ENCODE measurements at regions not wholly inside any gene's neighbourhood (a gene's known extent, or its start where the extent isn't known, plus 50 kb on each side); places are given as distances from the start of the nearest gene placed in this dataset.

GRCh38 chr5:135683189-135683588 is 104.4 kb upstream of the CXCL14 start:
- Mint-ChIP-seq H3K27ac (no peak overlapping the region), H3K4me3 (no peak overlapping the region), H3K4me1 (ENCODE audit: low read depth) (no peaks in the 10 kb centered on the region), H3K9me3 (peaks cover 29% of the 10 kb centered on the region), H3K27me3 (no peaks in the 10 kb centered on the region), H3K36me3 (ENCODE audit: low read depth) (no peaks in the 10 kb centered on the region)
- intact Hi-C loops (cut with micrococcal nuclease), result no loop called here

- no peaks in the 10 kb centered on the region for H3K36me3 Mint-ChIP-seq (ENCODE audit: low read depth)
- H3K4me3 Mint-ChIP-seq, result no peak overlapping the region
- no peak overlapping the region for H3K27ac Mint-ChIP-seq
- H3K27me3 Mint-ChIP-seq, result no peaks in the 10 kb centered on the region
- H3K9me3 Mint-ChIP-seq, result peaks cover 42% of the 10 kb centered on the region
- H3K4me1 Mint-ChIP-seq (ENCODE audit: low read depth), result no peaks in the 10 kb centered on the region
- intact Hi-C loops (cut with micrococcal nuclease), result no loop called here
Observed at GRCh38 chr5:135680713-135681112, 101.9 kb upstream of the CXCL14 start.

- Mint-ChIP-seq H3K9me3 (peaks cover 42% of the 10 kb centered on the region), H3K36me3 (ENCODE audit: low read depth) (no peaks in the 10 kb centered on the region), H3K4me3 (no peak overlapping the region), H3K4me1 (ENCODE audit: low read depth) (no peaks in the 10 kb centered on the region), H3K27ac (no peak overlapping the region), H3K27me3 (no peaks in the 10 kb centered on the region)
- intact Hi-C loops (cut with micrococcal nuclease), result no loop called here
Observed at GRCh38 chr5:135678640-135679268, 100.0 kb upstream of the CXCL14 start.

- peaks cover 8% of the 10 kb centered on the region for H3K4me1 Mint-ChIP-seq (ENCODE audit: low read depth)
- no peaks in the 10 kb centered on the region for H3K36me3 Mint-ChIP-seq (ENCODE audit: low read depth)
- no peak overlapping the region for H3K4me3 Mint-ChIP-seq
- H3K27ac Mint-ChIP-seq, result no peak overlapping the region
- H3K27me3 Mint-ChIP-seq, result peaks cover 1% of the 10 kb centered on the region
- H3K9me3 Mint-ChIP-seq, result peaks cover under 1% of the 10 kb centered on the region
- intact Hi-C loops (cut with micrococcal nuclease), result no loop called here
Observed at GRCh38 chr5:135671966-135672365, 93.2 kb upstream of the CXCL14 start.

- intact Hi-C loops (cut with micrococcal nuclease), result no loop called here
- no peak overlapping the region for H3K4me3 Mint-ChIP-seq
- no peaks in the 10 kb centered on the region for H3K36me3 Mint-ChIP-seq (ENCODE audit: low read depth)
- H3K27me3 Mint-ChIP-seq, result peaks cover 1% of the 10 kb centered on the region
- H3K27ac Mint-ChIP-seq, result no peak overlapping the region
- peaks cover 8% of the 10 kb centered on the region for H3K4me1 Mint-ChIP-seq (ENCODE audit: low read depth)
- no peaks in the 10 kb centered on the region for H3K9me3 Mint-ChIP-seq
Observed at GRCh38 chr5:135671052-135671705, 92.4 kb upstream of the CXCL14 start.

GRCh38 chr5:135670588-135670987 is 91.8 kb upstream of the CXCL14 start:
- Mint-ChIP-seq H3K36me3 (ENCODE audit: low read depth) (no peaks in the 10 kb centered on the region), H3K9me3 (no peaks in the 10 kb centered on the region), H3K27me3 (peaks cover 1% of the 10 kb centered on the region), H3K27ac (no peak overlapping the region), H3K4me1 (ENCODE audit: low read depth) (peaks cover 8% of the 10 kb centered on the region), H3K4me3 (no peak overlapping the region)
- intact Hi-C loops (cut with micrococcal nuclease), result no loop called here

GRCh38 chr5:135669416-135669815 is 90.6 kb upstream of the CXCL14 start:
- H3K4me3 Mint-ChIP-seq, result no peak overlapping the region
- intact Hi-C loops (cut with micrococcal nuclease), result no loop called here
- H3K27me3 Mint-ChIP-seq, result peaks cover 1% of the 10 kb centered on the region
- H3K9me3 Mint-ChIP-seq, result no peaks in the 10 kb centered on the region
- H3K4me1 Mint-ChIP-seq (ENCODE audit: low read depth), result peaks cover 8% of the 10 kb centered on the region
- H3K36me3 Mint-ChIP-seq (ENCODE audit: low read depth), result no peaks in the 10 kb centered on the region
- H3K27ac Mint-ChIP-seq, result no peak overlapping the region

GRCh38 chr5:135667673-135668072 is 88.9 kb upstream of the CXCL14 start:
- Mint-ChIP-seq H3K36me3 (ENCODE audit: low read depth) (no peaks in the 10 kb centered on the region), H3K4me3 (no peak overlapping the region), H3K9me3 (no peaks in the 10 kb centered on the region), H3K27ac (no peak overlapping the region), H3K27me3 (peaks cover 1% of the 10 kb centered on the region), H3K4me1 (ENCODE audit: low read depth) (peaks cover 8% of the 10 kb centered on the region)
- intact Hi-C loops (cut with micrococcal nuclease), result no loop called here

GRCh38 chr5:135667204-135667603 is 88.4 kb upstream of the CXCL14 start:
- Mint-ChIP-seq H3K36me3 (ENCODE audit: low read depth) (no peaks in the 10 kb centered on the region), H3K4me3 (no peak overlapping the region), H3K4me1 (ENCODE audit: low read depth) (peaks cover 8% of the 10 kb centered on the region), H3K27ac (no peak overlapping the region), H3K9me3 (no peaks in the 10 kb centered on the region), H3K27me3 (peaks cover 1% of the 10 kb centered on the region)
- intact Hi-C loops (cut with micrococcal nuclease), result no loop called here

GRCh38 chr5:135662683-135663082 is 83.9 kb upstream of the CXCL14 start:
- intact Hi-C loops (cut with micrococcal nuclease), result no loop called here
- Mint-ChIP-seq H3K27ac (no peak overlapping the region), H3K4me1 (ENCODE audit: low read depth) (no peaks in the 10 kb centered on the region), H3K4me3 (no peak overlapping the region), H3K36me3 (ENCODE audit: low read depth) (no peaks in the 10 kb centered on the region), H3K9me3 (peaks cover 18% of the 10 kb centered on the region), H3K27me3 (no peaks in the 10 kb centered on the region)

GRCh38 chr5:135662061-135662481 is 83.3 kb upstream of the CXCL14 start:
- H3K4me3 Mint-ChIP-seq, result no peak overlapping the region
- no peaks in the 10 kb centered on the region for H3K36me3 Mint-ChIP-seq (ENCODE audit: low read depth)
- H3K4me1 Mint-ChIP-seq (ENCODE audit: low read depth), result no peaks in the 10 kb centered on the region
- peaks cover 18% of the 10 kb centered on the region for H3K9me3 Mint-ChIP-seq
- intact Hi-C loops (cut with micrococcal nuclease), result no loop called here
- H3K27me3 Mint-ChIP-seq, result no peaks in the 10 kb centered on the region
- no peak overlapping the region for H3K27ac Mint-ChIP-seq

GRCh38 chr5:135660826-135661575 is 82.2 kb upstream of the CXCL14 start:
- Mint-ChIP-seq H3K36me3 (ENCODE audit: low read depth) (no peaks in the 10 kb centered on the region), H3K9me3 (peaks cover 18% of the 10 kb centered on the region), H3K4me3 (no peak overlapping the region)

GRCh38 chr5:135657536-135658305 is 78.9 kb upstream of the CXCL14 start:
- Mint-ChIP-seq H3K9me3 (peaks cover 18% of the 10 kb centered on the region), H3K27me3 (no peaks in the 10 kb centered on the region), H3K27ac (no peak overlapping the region), H3K4me1 (ENCODE audit: low read depth) (no peaks in the 10 kb centered on the region), H3K4me3 (no peak overlapping the region), H3K36me3 (ENCODE audit: low read depth) (no peaks in the 10 kb centered on the region)
- intact Hi-C loops (cut with micrococcal nuclease), result no loop called here

More at GRCh38 chr5:135660826-135661575, 82.2 kb upstream of the CXCL14 start:
- H3K4me1 Mint-ChIP-seq (ENCODE audit: low read depth), result no peaks in the 10 kb centered on the region
- H3K27me3 Mint-ChIP-seq, result no peaks in the 10 kb centered on the region
- intact Hi-C loops (cut with micrococcal nuclease), result no loop called here
- H3K27ac Mint-ChIP-seq, result no peak overlapping the region

- no peaks in the 10 kb centered on the region for H3K4me1 Mint-ChIP-seq (ENCODE audit: low read depth)
- no peak overlapping the region for H3K4me3 Mint-ChIP-seq
- H3K27ac Mint-ChIP-seq, result no peak overlapping the region
- intact Hi-C loops (cut with micrococcal nuclease), result no loop called here
- no peaks in the 10 kb centered on the region for H3K36me3 Mint-ChIP-seq (ENCODE audit: low read depth)
- no peaks in the 10 kb centered on the region for H3K27me3 Mint-ChIP-seq
- peaks cover 17% of the 10 kb centered on the region for H3K9me3 Mint-ChIP-seq
Observed at GRCh38 chr5:135655468-135655815, 76.7 kb upstream of the CXCL14 start.

Measured in dendritic cell treated with granulocyte-macrophage colony-stimulating factor and Interleukin-4, amounts not matched to agents 40 ng/mL and 50 ng/mL, for 4 days (primary cell).